Activated T-helper 2 cell treated with anti-CD3 and anti-CD28 coated beads, Interferon-gamma antibody, Interleukin-2, Interleukin-4, amounts not matched to agents 10 μg/mL and 5 μg/mL and 100 μg/mL, durations not matched to agents 14 hours and 24 hours and 36 hours (primary cell): ENCODE measurements at regions not wholly inside any gene's neighbourhood (a gene's known extent, or its start where the extent isn't known, plus 50 kb on each side); places are given as distances from the start of the nearest gene placed in this dataset.
"Not testable (repeated sequence)": the region's sequence is repeated elsewhere in the genome, so short reads cannot be mapped to it uniquely, and the experiment has no call there.

Source experiments
- DNase-seq: peaks from one replicate; pipeline ENCODE4 v3.0.0; 2021; ENCODE audit warnings: low spot score
- H3K27ac Mint-ChIP-seq: one replicate; pipeline ENCODE4 v1.8.0; 2021; ENCODE audit warnings: mixed read lengths
- H3K27me3 Mint-ChIP-seq: one replicate; pipeline ENCODE4 v1.8.0; 2021; ENCODE audit warnings: low read depth, mixed read lengths
- H3K36me3 Mint-ChIP-seq: one replicate; pipeline ENCODE4 v1.8.0; 2021; ENCODE audit warnings: low read depth, mixed read lengths
- H3K4me1 Mint-ChIP-seq: one replicate; pipeline ENCODE4 v1.8.0; 2021; ENCODE audit warnings: low read depth, mixed read lengths
- H3K4me3 Mint-ChIP-seq: one replicate; pipeline ENCODE4 v1.8.0; 2021; ENCODE audit warnings: low read depth, mild to moderate bottlenecking, moderate library complexity, mixed read lengths
- H3K9me3 Mint-ChIP-seq: one replicate; pipeline ENCODE4 v1.8.0; 2021; ENCODE audit warnings: mixed read lengths
- intact Hi-C: fragments of 100-400 bp; cut with micrococcal nuclease; formaldehyde crosslinking; loops from one replicate; pipeline ENCODE4 v1.15.1; 2023

- H3K4me3 Mint-ChIP-seq, result no peak overlapping the region
- no peaks in the 10 kb centered on the region for H3K4me1 Mint-ChIP-seq
- no peak overlapping the region for H3K27ac Mint-ChIP-seq
These were observed 1351.6 kb upstream of the NRXN1 start for GRCh38 chr2:52383541-52383940.

GRCh38 chr2:52369178-52369577, 1337.2 kb upstream of the NRXN1 start:
- no peaks in the 10 kb centered on the region for H3K27me3 Mint-ChIP-seq
- intact Hi-C loops, result no loop called here
- H3K27ac Mint-ChIP-seq, result no peak overlapping the region
- peaks cover 13% of the 10 kb centered on the region for H3K9me3 Mint-ChIP-seq
- no peak for DNase-seq
- H3K36me3 Mint-ChIP-seq, result no peaks in the 10 kb centered on the region
- no peaks in the 10 kb centered on the region for H3K4me1 Mint-ChIP-seq
- H3K4me3 Mint-ChIP-seq, result no peak overlapping the region

More at GRCh38 chr2:52383541-52383940, 1351.6 kb upstream of the NRXN1 start:
- Mint-ChIP-seq H3K27me3 (no peaks in the 10 kb centered on the region), H3K9me3 (peaks cover 31% of the 10 kb centered on the region), H3K36me3 (no peaks in the 10 kb centered on the region)
- intact Hi-C loops, result no loop called here
- no peak for DNase-seq

GRCh38 chr2:52368141-52368540, 1336.2 kb upstream of the NRXN1 start:
- no peaks in the 10 kb centered on the region for H3K27me3 Mint-ChIP-seq
- H3K9me3 Mint-ChIP-seq, result peaks cover 13% of the 10 kb centered on the region
- no peak for DNase-seq
- H3K4me3 Mint-ChIP-seq, result no peak overlapping the region
- no peak overlapping the region for H3K27ac Mint-ChIP-seq
- no peaks in the 10 kb centered on the region for H3K4me1 Mint-ChIP-seq
- intact Hi-C loops, result no loop called here
- H3K36me3 Mint-ChIP-seq, result no peaks in the 10 kb centered on the region

- no peaks in the 10 kb centered on the region for H3K4me1 Mint-ChIP-seq
- intact Hi-C loops, result no loop called here
- H3K4me3 Mint-ChIP-seq, result no peak overlapping the region
- H3K27ac Mint-ChIP-seq, result no peak overlapping the region
- H3K36me3 Mint-ChIP-seq, result no peaks in the 10 kb centered on the region
- DNase-seq, result no peak
- peaks cover 16% of the 10 kb centered on the region for H3K9me3 Mint-ChIP-seq
- no peaks in the 10 kb centered on the region for H3K27me3 Mint-ChIP-seq
These were observed 1334.0 kb upstream of the NRXN1 start for GRCh38 chr2:52365946-52366345.

GRCh38 chr2:52356556-52356955, 1324.6 kb upstream of the NRXN1 start:
- Mint-ChIP-seq H3K4me1 (no peaks in the 10 kb centered on the region), H3K4me3 (no peak overlapping the region), H3K9me3 (peaks cover 30% of the 10 kb centered on the region), H3K36me3 (no peaks in the 10 kb centered on the region), H3K27me3 (no peaks in the 10 kb centered on the region), H3K27ac (no peak overlapping the region)
- intact Hi-C loops, result no loop called here
- no peak for DNase-seq

- no peak for DNase-seq
- Mint-ChIP-seq H3K4me3 (no peak overlapping the region), H3K36me3 (no peaks in the 10 kb centered on the region), H3K9me3 (peaks cover 22% of the 10 kb centered on the region), H3K4me1 (no peaks in the 10 kb centered on the region), H3K27ac (no peak overlapping the region), H3K27me3 (no peaks in the 10 kb centered on the region)
- intact Hi-C loops, result no loop called here
These were observed 1315.4 kb upstream of the NRXN1 start for GRCh38 chr2:52347292-52347691.

GRCh38 chr2:52345676-52346075, 1313.7 kb upstream of the NRXN1 start:
- H3K27me3 Mint-ChIP-seq, result no peaks in the 10 kb centered on the region
- H3K4me1 Mint-ChIP-seq, result no peaks in the 10 kb centered on the region
- no peak for DNase-seq
- no peak overlapping the region for H3K4me3 Mint-ChIP-seq
- H3K27ac Mint-ChIP-seq, result no peak overlapping the region
- no peaks in the 10 kb centered on the region for H3K36me3 Mint-ChIP-seq
- intact Hi-C loops, result no loop called here
- peaks cover 29% of the 10 kb centered on the region for H3K9me3 Mint-ChIP-seq

- Mint-ChIP-seq H3K36me3 (no peaks in the 10 kb centered on the region), H3K9me3 (peaks cover 29% of the 10 kb centered on the region)
These were observed 1313.2 kb upstream of the NRXN1 start for GRCh38 chr2:52345082-52345481.

GRCh38 chr2:52343706-52344266, 1311.9 kb upstream of the NRXN1 start:
- intact Hi-C loops, result no loop called here
- Mint-ChIP-seq H3K9me3 (peaks cover 18% of the 10 kb centered on the region), H3K4me3 (no peak overlapping the region), H3K36me3 (no peaks in the 10 kb centered on the region), H3K4me1 (no peaks in the 10 kb centered on the region), H3K27me3 (no peaks in the 10 kb centered on the region), H3K27ac (no peak overlapping the region)
- no peak for DNase-seq

More at GRCh38 chr2:52345082-52345481, 1313.2 kb upstream of the NRXN1 start:
- no peak overlapping the region for H3K4me3 Mint-ChIP-seq
- no peaks in the 10 kb centered on the region for H3K27me3 Mint-ChIP-seq
- H3K4me1 Mint-ChIP-seq, result no peaks in the 10 kb centered on the region
- intact Hi-C loops, result no loop called here
- H3K27ac Mint-ChIP-seq, result no peak overlapping the region
- DNase-seq, result no peak

- H3K36me3 Mint-ChIP-seq, result no peaks in the 10 kb centered on the region
- H3K27ac Mint-ChIP-seq, result no peak overlapping the region
- intact Hi-C loops, result no loop called here
- no peaks in the 10 kb centered on the region for H3K4me1 Mint-ChIP-seq
- H3K27me3 Mint-ChIP-seq, result no peaks in the 10 kb centered on the region
- peaks cover 14% of the 10 kb centered on the region for H3K9me3 Mint-ChIP-seq
- DNase-seq, result no peak
- H3K4me3 Mint-ChIP-seq, result no peak overlapping the region
These were observed 1311.1 kb upstream of the NRXN1 start for GRCh38 chr2:52343010-52343409.

GRCh38 chr2:52342458-52342857, 1310.5 kb upstream of the NRXN1 start:
- H3K27me3 Mint-ChIP-seq, result no peaks in the 10 kb centered on the region
- intact Hi-C loops, result no loop called here
- DNase-seq, result no peak
- no peaks in the 10 kb centered on the region for H3K36me3 Mint-ChIP-seq
- peaks cover 17% of the 10 kb centered on the region for H3K9me3 Mint-ChIP-seq
- H3K27ac Mint-ChIP-seq, result no peak overlapping the region
- H3K4me1 Mint-ChIP-seq, result no peaks in the 10 kb centered on the region
- no peak overlapping the region for H3K4me3 Mint-ChIP-seq

- Mint-ChIP-seq H3K4me3 (no peak overlapping the region), H3K27ac (no peak overlapping the region), H3K36me3 (no peaks in the 10 kb centered on the region), H3K9me3 (peaks cover 21% of the 10 kb centered on the region), H3K27me3 (no peaks in the 10 kb centered on the region), H3K4me1 (no peaks in the 10 kb centered on the region)
- intact Hi-C loops, result no loop called here
- no peak for DNase-seq
These were observed 1309.8 kb upstream of the NRXN1 start for GRCh38 chr2:52341732-52342131.

- Mint-ChIP-seq H3K9me3 (peaks cover 21% of the 10 kb centered on the region), H3K27ac (no peak overlapping the region), H3K4me3 (no peak overlapping the region), H3K36me3 (no peaks in the 10 kb centered on the region), H3K4me1 (no peaks in the 10 kb centered on the region), H3K27me3 (no peaks in the 10 kb centered on the region)
- intact Hi-C loops, result no loop called here
- DNase-seq, result no peak
These were observed 1308.2 kb upstream of the NRXN1 start for GRCh38 chr2:52340171-52340570.

- H3K27me3 Mint-ChIP-seq, H3K36me3 Mint-ChIP-seq, DNase-seq, H3K4me3 Mint-ChIP-seq, intact Hi-C loops, H3K4me1 Mint-ChIP-seq, H3K27ac Mint-ChIP-seq: not testable (repeated sequence)
- H3K9me3 Mint-ChIP-seq, result peaks cover 16% of the 10 kb centered on the region
These were observed 1305.9 kb upstream of the NRXN1 start for GRCh38 chr2:52337786-52338185.
